HEK293 (cell line): ENCODE measurements at regions not wholly inside any gene's neighbourhood (a gene's known extent, or its start where the extent isn't known, plus 50 kb on each side); places are given as distances from the start of the nearest gene placed in this dataset.

Source experiments
- CTCF ChIA-PET: fragments of 350-600 bp; formaldehyde crosslinking; extraction: SDS; loops from one replicate; lab custom pipeline; 2021; ENCODE audit warnings: antibody characterized with exemption; lab: Yijun Ruan, JAX
- POLR2A ChIA-PET: fragments of 300-600 bp; formaldehyde crosslinking; extraction: SDS; loops from one replicate; lab custom pipeline; 2020; ENCODE audit warnings: antibody characterized with exemption, inconsistent platforms; lab: Yijun Ruan, JAX
- H3K27ac ChIP-seq: fragments of 200-500 bp; sonication (Bioruptor generic); 2 replicates; pipeline ENCODE4 v1.5.1; 2014; ENCODE audit warnings: low read depth, low read length, control low read depth, inconsistent platforms; ENCODE audit errors: extremely low read depth
- H3K36me3 ChIP-seq, 2 experiments: fragments of 200-500 bp in 1 of 2; sonication (Bioruptor generic) in 1 of 2; 1 replicate in 1 of 2; 2 replicates in 1 of 2; pipeline ENCODE4 v1.5.1; 2014 to 2017; ENCODE audit warnings: inconsistent platforms in 2 of 2, low read length in 2 of 2; ENCODE audit not compliant: control insufficient read depth in 2 of 2, insufficient read depth in 1 of 2
- H3K4me1 ChIP-seq: fragments of 200-500 bp; sonication (Bioruptor generic); 2 replicates; pipeline ENCODE4 v1.5.1; 2014; ENCODE audit warnings: mild to moderate bottlenecking, low read length, inconsistent platforms; ENCODE audit not compliant: control insufficient read depth, insufficient read depth
- H3K4me3 ChIP-seq: 2 replicates; pipeline ENCODE4 v1.5.1; 2011; ENCODE audit warnings: low read depth, mild to moderate bottlenecking, control low read depth, low read length, moderate library complexity
- H3K9me3 ChIP-seq: fragments of 200-500 bp; sonication (Bioruptor generic); 2 replicates; pipeline ENCODE4 v1.5.1; 2014; ENCODE audit warnings: low read depth, low read length, inconsistent platforms; ENCODE audit not compliant: control insufficient read depth, insufficient read depth
- GLIS2 ChIP-seq: fragments of 450-650 bp; formaldehyde crosslinking; IDR thresholded peaks from 2 replicates; pipeline ENCODE4 v1.5.1; 2016; ENCODE audit warnings: missing biosample characterization, missing genetic modification characterization
- KLF10 ChIP-seq: fragments of 450-650 bp; IDR thresholded peaks from 2 replicates; pipeline ENCODE4 v1.5.1; 2018; ENCODE audit warnings: missing biosample characterization, mild to moderate bottlenecking, missing genetic modification characterization
- OVOL3 ChIP-seq: fragments of 450-650 bp; formaldehyde crosslinking; IDR thresholded peaks from 2 replicates; pipeline ENCODE4 v1.5.1; 2016; ENCODE audit warnings: missing biosample characterization, missing genetic modification characterization
- SCRT1 ChIP-seq: fragments of 450-650 bp; formaldehyde crosslinking; IDR thresholded peaks from 2 replicates; pipeline ENCODE4 v1.5.1; 2016; ENCODE audit warnings: missing biosample characterization, missing genetic modification characterization, borderline replicate concordance
- ZBTB48 ChIP-seq: fragments of 450-650 bp; formaldehyde crosslinking; IDR thresholded peaks from 2 replicates; pipeline ENCODE4 v1.5.1; 2016; ENCODE audit warnings: missing biosample characterization, missing genetic modification characterization
- ZNF211 ChIP-seq: fragments of 450-650 bp; formaldehyde crosslinking; IDR thresholded peaks from 2 replicates; pipeline ENCODE4 v1.5.1; 2016; ENCODE audit warnings: low read depth, missing biosample characterization, missing genetic modification characterization
- ZNF350 ChIP-seq: fragments of 450-650 bp; formaldehyde crosslinking; IDR thresholded peaks from 2 replicates; pipeline ENCODE4 v1.5.0; 2017; ENCODE audit warnings: missing biosample characterization, mild to moderate bottlenecking, missing genetic modification characterization
- ZNF391 ChIP-seq: fragments of 450-650 bp; formaldehyde crosslinking; IDR thresholded peaks from 2 replicates; pipeline ENCODE4 v1.5.1; 2016; ENCODE audit warnings: low read depth, missing biosample characterization, missing genetic modification characterization, borderline replicate concordance
- ZNF423 ChIP-seq: fragments of 450-650 bp; formaldehyde crosslinking; IDR thresholded peaks from 2 replicates; pipeline ENCODE4 v1.5.1; 2016; ENCODE audit warnings: missing biosample characterization, missing genetic modification characterization
- ZNF48 ChIP-seq: fragments of 450-650 bp; formaldehyde crosslinking; IDR thresholded peaks from 2 replicates; pipeline ENCODE4 v1.5.1; 2016; ENCODE audit warnings: missing biosample characterization, missing genetic modification characterization
- ZNF514 ChIP-seq: fragments of 450-650 bp; formaldehyde crosslinking; IDR thresholded peaks from 2 replicates; pipeline ENCODE4 v1.5.1; 2016; ENCODE audit warnings: missing biosample characterization, missing genetic modification characterization
- ZNF549 ChIP-seq: fragments of 450-650 bp; IDR thresholded peaks from 2 replicates; pipeline ENCODE4 v1.5.1; 2018; ENCODE audit warnings: missing biosample characterization, missing genetic modification characterization, mild to moderate bottlenecking, inconsistent platforms, moderate library complexity
- ZNF621 ChIP-seq: fragments of 450-650 bp; formaldehyde crosslinking; IDR thresholded peaks from 2 replicates; pipeline ENCODE4 v1.5.1; 2017; ENCODE audit warnings: missing biosample characterization, missing genetic modification characterization
- ZNF677 ChIP-seq: fragments of 450-650 bp; IDR thresholded peaks from 2 replicates; pipeline ENCODE4 v1.5.0; 2018; ENCODE audit warnings: missing biosample characterization, mild to moderate bottlenecking, missing genetic modification characterization, moderate library complexity
- ZNF776 ChIP-seq: fragments of 450-650 bp; formaldehyde crosslinking; IDR thresholded peaks from 2 replicates; pipeline ENCODE4 v1.5.0; 2017; ENCODE audit warnings: missing biosample characterization, missing genetic modification characterization, borderline replicate concordance
- TF ChIP-seq, protein P1 (sequence below): fragments of 450-650 bp; formaldehyde crosslinking; IDR thresholded peaks from 2 replicates; pipeline ENCODE4 v1.5.1; 2016; ENCODE audit warnings: missing biosample characterization, missing genetic modification characterization, low read depth
- TF ChIP-seq, protein P2 (sequence below): fragments of 450-650 bp; formaldehyde crosslinking; IDR thresholded peaks from 2 replicates; pipeline ENCODE4 v1.5.1; 2016; ENCODE audit warnings: missing biosample characterization, missing genetic modification characterization, low read depth
- TF ChIP-seq, protein P3 (sequence below): fragments of 450-650 bp; formaldehyde crosslinking; IDR thresholded peaks from 2 replicates; pipeline ENCODE4 v1.5.1; 2016; ENCODE audit warnings: missing biosample characterization, missing genetic modification characterization
- TF ChIP-seq, protein P4 (sequence below): fragments of 450-650 bp; formaldehyde crosslinking; IDR thresholded peaks from 2 replicates; pipeline ENCODE4 v1.5.1; 2016; ENCODE audit warnings: missing biosample characterization, missing genetic modification characterization

DNA sequence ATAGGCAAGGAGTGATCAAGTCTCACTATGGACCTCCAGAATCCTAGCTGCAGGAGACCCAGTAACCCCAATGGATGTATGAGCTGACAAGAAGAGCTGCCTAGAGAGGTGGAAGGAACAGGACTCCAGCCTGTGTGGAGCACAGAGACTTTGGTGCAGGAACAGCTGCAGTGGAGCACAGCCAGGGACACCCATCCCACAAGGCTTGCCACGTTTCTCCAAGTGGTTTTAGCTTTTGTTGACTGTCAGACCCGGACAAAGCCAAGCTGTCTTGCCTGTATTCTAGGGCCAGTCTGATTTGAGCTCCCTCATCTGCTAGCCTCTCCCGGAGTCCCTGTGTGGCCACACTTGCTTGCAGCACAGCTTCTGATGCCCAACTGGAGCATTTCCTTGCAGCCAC, 224.7 kb downstream of the CHRM2 start (continued):
- TF ChIP-seq ZNF514 (tag by site-specific recombination): no peak
- TF ChIP-seq SCRT1 (tag by site-specific recombination): no peak
- TF ChIP-seq, protein P1, sequence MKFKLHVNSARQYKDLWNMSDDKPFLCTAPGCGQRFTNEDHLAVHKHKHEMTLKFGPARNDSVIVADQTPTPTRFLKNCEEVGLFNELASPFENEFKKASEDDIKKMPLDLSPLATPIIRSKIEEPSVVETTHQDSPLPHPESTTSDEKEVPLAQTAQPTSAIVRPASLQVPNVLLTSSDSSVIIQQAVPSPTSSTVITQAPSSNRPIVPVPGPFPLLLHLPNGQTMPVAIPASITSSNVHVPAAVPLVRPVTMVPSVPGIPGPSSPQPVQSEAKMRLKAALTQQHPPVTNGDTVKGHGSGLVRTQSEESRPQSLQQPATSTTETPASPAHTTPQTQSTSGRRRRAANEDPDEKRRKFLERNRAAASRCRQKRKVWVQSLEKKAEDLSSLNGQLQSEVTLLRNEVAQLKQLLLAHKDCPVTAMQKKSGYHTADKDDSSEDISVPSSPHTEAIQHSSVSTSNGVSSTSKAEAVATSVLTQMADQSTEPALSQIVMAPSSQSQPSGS: no peak
- no peak for TF ChIP-seq ZNF549
- no peak for TF ChIP-seq ZNF776 (tag by site-specific recombination)
- TF ChIP-seq, protein P2, sequence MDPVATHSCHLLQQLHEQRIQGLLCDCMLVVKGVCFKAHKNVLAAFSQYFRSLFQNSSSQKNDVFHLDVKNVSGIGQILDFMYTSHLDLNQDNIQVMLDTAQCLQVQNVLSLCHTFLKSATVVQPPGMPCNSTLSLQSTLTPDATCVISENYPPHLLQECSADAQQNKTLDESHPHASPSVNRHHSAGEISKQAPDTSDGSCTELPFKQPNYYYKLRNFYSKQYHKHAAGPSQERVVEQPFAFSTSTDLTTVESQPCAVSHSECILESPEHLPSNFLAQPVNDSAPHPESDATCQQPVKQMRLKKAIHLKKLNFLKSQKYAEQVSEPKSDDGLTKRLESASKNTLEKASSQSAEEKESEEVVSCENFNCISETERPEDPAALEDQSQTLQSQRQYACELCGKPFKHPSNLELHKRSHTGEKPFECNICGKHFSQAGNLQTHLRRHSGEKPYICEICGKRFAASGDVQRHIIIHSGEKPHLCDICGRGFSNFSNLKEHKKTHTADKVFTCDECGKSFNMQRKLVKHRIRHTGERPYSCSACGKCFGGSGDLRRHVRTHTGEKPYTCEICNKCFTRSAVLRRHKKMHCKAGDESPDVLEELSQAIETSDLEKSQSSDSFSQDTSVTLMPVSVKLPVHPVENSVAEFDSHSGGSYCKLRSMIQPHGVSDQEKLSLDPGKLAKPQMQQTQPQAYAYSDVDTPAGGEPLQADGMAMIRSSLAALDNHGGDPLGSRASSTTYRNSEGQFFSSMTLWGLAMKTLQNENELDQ: no peak
- TF ChIP-seq ZNF621 (tag by site-specific recombination): no peak
- TF ChIP-seq ZBTB48 (tag by site-specific recombination): no peak
- TF ChIP-seq, all 188 proteins: peak for 0

DNA sequence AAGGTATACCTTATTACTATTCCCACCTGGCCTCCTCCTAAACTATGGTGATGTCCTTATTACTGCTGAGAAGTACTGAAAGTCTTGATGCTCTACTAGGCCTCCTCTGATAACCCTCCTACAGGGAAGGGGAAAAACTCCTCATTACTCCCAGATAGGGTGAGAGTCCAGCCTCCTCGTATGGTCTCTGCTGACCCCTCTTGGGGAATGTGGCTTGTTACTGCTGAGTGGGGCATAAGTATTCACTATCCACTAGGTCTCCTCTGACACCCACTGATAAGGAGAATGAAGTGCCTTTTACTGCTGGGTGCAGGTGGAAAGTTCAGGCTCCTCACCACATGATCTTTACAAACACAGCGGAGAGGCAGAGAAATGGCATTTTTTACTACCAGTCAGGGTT, 222.9 kb downstream of the CHRM2 start:
- H3K27ac ChIP-seq: no peak overlapping the region
- TF ChIP-seq ZNF211 (tag by site-specific recombination) (no peak), ZNF350 (tag by site-specific recombination) (no peak), ZNF621 (tag by site-specific recombination) (no peak), KLF10 (tag by site-specific recombination) (no peak), GLIS2 (tag by site-specific recombination) (no peak), ZNF677 (no peak), ZNF423 (tag by site-specific recombination) (no peak), OVOL3 (no peak), ZNF48 (tag by site-specific recombination) (no peak), SCRT1 (tag by site-specific recombination) (no peak), ZNF391 (tag by site-specific recombination) (no peak)
- TF ChIP-seq, protein P3, sequence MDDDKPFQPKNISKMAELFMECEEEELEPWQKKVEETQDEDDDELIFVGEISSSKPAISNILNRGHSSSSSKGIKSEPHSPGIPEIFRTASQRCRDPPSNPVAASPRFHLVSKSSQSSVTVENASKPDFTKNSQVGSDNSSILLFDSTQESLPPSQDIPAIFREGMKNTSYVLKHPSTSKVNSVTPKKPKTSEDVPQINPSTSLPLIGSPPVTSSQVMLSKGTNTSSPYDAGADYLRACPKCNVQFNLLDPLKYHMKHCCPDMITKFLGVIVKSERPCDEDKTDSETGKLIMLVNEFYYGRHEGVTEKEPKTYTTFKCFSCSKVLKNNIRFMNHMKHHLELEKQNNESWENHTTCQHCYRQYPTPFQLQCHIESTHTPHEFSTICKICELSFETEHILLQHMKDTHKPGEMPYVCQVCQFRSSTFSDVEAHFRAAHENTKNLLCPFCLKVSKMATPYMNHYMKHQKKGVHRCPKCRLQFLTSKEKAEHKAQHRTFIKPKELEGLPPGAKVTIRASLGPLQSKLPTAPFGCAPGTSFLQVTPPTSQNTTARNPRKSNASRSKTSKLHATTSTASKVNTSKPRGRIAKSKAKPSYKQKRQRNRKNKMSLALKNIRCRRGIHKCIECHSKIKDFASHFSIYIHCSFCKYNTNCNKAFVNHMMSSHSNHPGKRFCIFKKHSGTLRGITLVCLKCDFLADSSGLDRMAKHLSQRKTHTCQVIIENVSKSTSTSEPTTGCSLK: no peak
- TF ChIP-seq, protein P1: no peak
- TF ChIP-seq, protein P4, sequence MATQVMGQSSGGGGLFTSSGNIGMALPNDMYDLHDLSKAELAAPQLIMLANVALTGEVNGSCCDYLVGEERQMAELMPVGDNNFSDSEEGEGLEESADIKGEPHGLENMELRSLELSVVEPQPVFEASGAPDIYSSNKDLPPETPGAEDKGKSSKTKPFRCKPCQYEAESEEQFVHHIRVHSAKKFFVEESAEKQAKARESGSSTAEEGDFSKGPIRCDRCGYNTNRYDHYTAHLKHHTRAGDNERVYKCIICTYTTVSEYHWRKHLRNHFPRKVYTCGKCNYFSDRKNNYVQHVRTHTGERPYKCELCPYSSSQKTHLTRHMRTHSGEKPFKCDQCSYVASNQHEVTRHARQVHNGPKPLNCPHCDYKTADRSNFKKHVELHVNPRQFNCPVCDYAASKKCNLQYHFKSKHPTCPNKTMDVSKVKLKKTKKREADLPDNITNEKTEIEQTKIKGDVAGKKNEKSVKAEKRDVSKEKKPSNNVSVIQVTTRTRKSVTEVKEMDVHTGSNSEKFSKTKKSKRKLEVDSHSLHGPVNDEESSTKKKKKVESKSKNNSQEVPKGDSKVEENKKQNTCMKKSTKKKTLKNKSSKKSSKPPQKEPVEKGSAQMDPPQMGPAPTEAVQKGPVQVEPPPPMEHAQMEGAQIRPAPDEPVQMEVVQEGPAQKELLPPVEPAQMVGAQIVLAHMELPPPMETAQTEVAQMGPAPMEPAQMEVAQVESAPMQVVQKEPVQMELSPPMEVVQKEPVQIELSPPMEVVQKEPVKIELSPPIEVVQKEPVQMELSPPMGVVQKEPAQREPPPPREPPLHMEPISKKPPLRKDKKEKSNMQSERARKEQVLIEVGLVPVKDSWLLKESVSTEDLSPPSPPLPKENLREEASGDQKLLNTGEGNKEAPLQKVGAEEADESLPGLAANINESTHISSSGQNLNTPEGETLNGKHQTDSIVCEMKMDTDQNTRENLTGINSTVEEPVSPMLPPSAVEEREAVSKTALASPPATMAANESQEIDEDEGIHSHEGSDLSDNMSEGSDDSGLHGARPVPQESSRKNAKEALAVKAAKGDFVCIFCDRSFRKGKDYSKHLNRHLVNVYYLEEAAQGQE: no peak
- CTCF ChIA-PET: no interaction called here
- POLR2A ChIA-PET: no interaction called here
- no peak overlapping the region for H3K4me3 ChIP-seq
- no peaks in the 10 kb centered on the region for H3K4me1 ChIP-seq
- no peaks in the 10 kb centered on the region for H3K36me3 ChIP-seq
- H3K9me3 ChIP-seq: no peaks in the 10 kb centered on the region
